Activated T-cell treated with anti-CD3 and anti-CD28 coated beads, Interleukin-2, amount 50 U/mL, for 4 hours (primary cell): ENCODE measurements at regions not wholly inside any gene's neighbourhood (a gene's known extent, or its start where the extent isn't known, plus 50 kb on each side); places are given as distances from the start of the nearest gene placed in this dataset.

ENCODE experiments used
- ATAC-seq, 2 donors: fragments of 200-7000 bp; cut with Tn5 transposase; one replicate each; pipeline ENCODE4 v1.10.0; 2021
- DNase-seq: peaks from one replicate; pipeline ENCODE4 v3.0.0-alpha.2; 2020
- H3K27me3 Mint-ChIP-seq: one replicate; pipeline ENCODE4 v1.8.0; 2021; ENCODE audit warnings: low read depth, mixed read lengths
- H3K36me3 Mint-ChIP-seq: one replicate; pipeline ENCODE4 v1.8.0; 2022; ENCODE audit warnings: mixed read lengths; ENCODE audit not compliant: insufficient read depth
- H3K4me1 Mint-ChIP-seq: one replicate; pipeline ENCODE4 v1.8.0; 2021; ENCODE audit warnings: low read depth, mixed read lengths
- H3K4me3 Mint-ChIP-seq: one replicate; pipeline ENCODE4 v1.8.0; 2021; ENCODE audit warnings: mild to moderate bottlenecking, moderate library complexity, mixed read lengths
- H3K9me3 Mint-ChIP-seq: one replicate; pipeline ENCODE4 v1.8.0; 2021; ENCODE audit warnings: mixed read lengths

GRCh38 chr6:91106083-91106482, 519.2 kb upstream of the MAP3K7 start:
- DNase-seq, result no peak
- Mint-ChIP-seq H3K9me3 (no peaks in the 10 kb centered on the region), H3K4me1 (no peaks in the 10 kb centered on the region), H3K4me3 (no peak overlapping the region), H3K27me3 (no peaks in the 10 kb centered on the region), H3K36me3 (no peaks in the 10 kb centered on the region)
- ATAC-seq, result no peak

GRCh38 chr6:91105532-91105931, 518.7 kb upstream of the MAP3K7 start:
- H3K4me3 Mint-ChIP-seq, result no peak overlapping the region
- no peaks in the 10 kb centered on the region for H3K27me3 Mint-ChIP-seq
- H3K9me3 Mint-ChIP-seq, result no peaks in the 10 kb centered on the region
- no peaks in the 10 kb centered on the region for H3K36me3 Mint-ChIP-seq
- DNase-seq (no peak), ATAC-seq (no peak)
- H3K4me1 Mint-ChIP-seq, result no peaks in the 10 kb centered on the region

- no peak overlapping the region for H3K4me3 Mint-ChIP-seq
- no peaks in the 10 kb centered on the region for H3K4me1 Mint-ChIP-seq
- DNase-seq (no peak), ATAC-seq (no peak)
- no peaks in the 10 kb centered on the region for H3K36me3 Mint-ChIP-seq
- no peaks in the 10 kb centered on the region for H3K9me3 Mint-ChIP-seq
- no peaks in the 10 kb centered on the region for H3K27me3 Mint-ChIP-seq
These were observed 512.6 kb upstream of the MAP3K7 start for GRCh38 chr6:91099479-91099878.

GRCh38 chr6:91098006-91098405, 511.1 kb upstream of the MAP3K7 start:
- no peaks in the 10 kb centered on the region for H3K27me3 Mint-ChIP-seq
- H3K9me3 Mint-ChIP-seq, result no peaks in the 10 kb centered on the region
- no peaks in the 10 kb centered on the region for H3K4me1 Mint-ChIP-seq
- H3K4me3 Mint-ChIP-seq, result no peak overlapping the region
- DNase-seq, result no peak
- ATAC-seq, result no peak
- H3K36me3 Mint-ChIP-seq, result no peaks in the 10 kb centered on the region

GRCh38 chr6:91097364-91097763, 510.5 kb upstream of the MAP3K7 start:
- Mint-ChIP-seq H3K4me1 (no peaks in the 10 kb centered on the region), H3K9me3 (no peaks in the 10 kb centered on the region), H3K4me3 (no peak overlapping the region), H3K36me3 (no peaks in the 10 kb centered on the region), H3K27me3 (no peaks in the 10 kb centered on the region)
- DNase-seq, result no peak
- no peak for ATAC-seq

- no peak overlapping the region for H3K4me3 Mint-ChIP-seq
- no peaks in the 10 kb centered on the region for H3K4me1 Mint-ChIP-seq
- H3K9me3 Mint-ChIP-seq, result no peaks in the 10 kb centered on the region
- no peak for ATAC-seq
- DNase-seq, result no peak
- no peaks in the 10 kb centered on the region for H3K36me3 Mint-ChIP-seq
- H3K27me3 Mint-ChIP-seq, result no peaks in the 10 kb centered on the region
These were observed 508.1 kb upstream of the MAP3K7 start for GRCh38 chr6:91094806-91095475.

DNA sequence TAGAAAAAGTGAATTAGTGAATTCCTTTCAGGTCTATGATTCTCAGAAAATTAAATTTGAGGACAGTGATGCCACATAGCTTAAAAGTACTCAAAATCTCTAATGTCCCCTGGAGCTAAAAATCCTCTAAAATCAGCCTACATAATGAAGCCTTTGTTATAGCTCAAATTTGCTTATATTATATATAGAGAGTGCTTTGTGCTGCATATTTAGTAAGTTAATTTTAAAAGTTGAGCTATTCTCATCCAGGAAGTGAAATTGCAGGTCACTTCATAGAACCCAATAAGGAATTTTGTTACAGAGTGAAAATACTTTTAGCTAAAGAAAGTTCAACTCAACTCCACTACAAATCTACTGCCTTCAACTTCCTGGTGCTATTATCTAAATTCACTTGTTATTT, 507.5 kb upstream of the MAP3K7 start:
- DNase-seq, result no peak

GRCh38 chr6:91088976-91089375, 502.1 kb upstream of the MAP3K7 start:
- no peak for DNase-seq
- Mint-ChIP-seq H3K4me1 (no peaks in the 10 kb centered on the region), H3K27me3 (no peaks in the 10 kb centered on the region), H3K4me3 (no peak overlapping the region), H3K9me3 (no peaks in the 10 kb centered on the region), H3K36me3 (no peaks in the 10 kb centered on the region)
- ATAC-seq, result no peak

More for the DNA sequence above, 507.5 kb upstream of the MAP3K7 start:
- Mint-ChIP-seq H3K4me3 (no peak overlapping the region), H3K27me3 (no peaks in the 10 kb centered on the region), H3K36me3 (no peaks in the 10 kb centered on the region), H3K4me1 (no peaks in the 10 kb centered on the region), H3K9me3 (no peaks in the 10 kb centered on the region)
- no peak for ATAC-seq

DNA sequence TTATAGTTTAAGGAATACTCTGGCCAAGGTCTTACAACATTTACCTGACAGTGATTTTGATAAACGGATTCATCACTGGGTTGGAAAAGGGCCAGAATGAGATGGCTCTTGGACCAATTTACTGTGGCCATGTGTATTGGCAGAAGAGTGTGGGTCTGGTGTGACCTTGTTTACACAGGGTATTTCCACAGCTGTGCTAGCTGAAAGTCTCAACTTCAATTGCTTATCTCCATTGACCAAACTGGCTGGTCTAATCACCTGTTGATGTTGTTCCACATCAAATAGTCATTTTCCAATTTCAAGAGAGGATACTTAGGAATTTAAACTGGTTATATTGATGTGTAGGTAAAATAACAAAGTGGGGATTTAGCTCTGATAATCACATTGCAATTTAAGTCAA, 501.6 kb upstream of the MAP3K7 start:
- Mint-ChIP-seq H3K4me3 (no peak overlapping the region), H3K9me3 (no peaks in the 10 kb centered on the region), H3K27me3 (no peaks in the 10 kb centered on the region), H3K36me3 (no peaks in the 10 kb centered on the region), H3K4me1 (no peaks in the 10 kb centered on the region)
- DNase-seq (no peak), ATAC-seq (no peak)

DNA sequence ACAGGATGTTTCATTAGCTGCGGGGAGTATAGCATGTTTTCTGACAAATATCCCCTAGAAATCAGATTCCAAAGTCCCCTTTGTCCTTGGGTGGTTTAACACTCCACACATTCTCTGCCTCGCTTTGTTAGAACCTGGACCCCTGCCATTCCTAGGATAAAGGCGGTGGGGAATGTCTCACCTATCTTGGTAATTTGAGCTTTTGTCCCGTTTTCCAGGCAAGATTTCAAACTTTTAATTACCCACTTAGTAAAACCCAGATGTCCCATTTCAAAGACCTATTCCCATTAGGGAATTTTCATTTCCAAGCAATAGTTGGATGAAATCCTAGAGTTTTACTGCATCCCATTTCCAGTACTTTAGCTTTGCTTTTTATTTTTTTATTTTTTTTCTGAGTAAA, 501.0 kb upstream of the MAP3K7 start:
- no peak for DNase-seq
- ATAC-seq, result no peak
- Mint-ChIP-seq H3K4me1 (no peaks in the 10 kb centered on the region), H3K36me3 (no peaks in the 10 kb centered on the region), H3K9me3 (no peaks in the 10 kb centered on the region), H3K27me3 (no peaks in the 10 kb centered on the region), H3K4me3 (no peak overlapping the region)

DNA sequence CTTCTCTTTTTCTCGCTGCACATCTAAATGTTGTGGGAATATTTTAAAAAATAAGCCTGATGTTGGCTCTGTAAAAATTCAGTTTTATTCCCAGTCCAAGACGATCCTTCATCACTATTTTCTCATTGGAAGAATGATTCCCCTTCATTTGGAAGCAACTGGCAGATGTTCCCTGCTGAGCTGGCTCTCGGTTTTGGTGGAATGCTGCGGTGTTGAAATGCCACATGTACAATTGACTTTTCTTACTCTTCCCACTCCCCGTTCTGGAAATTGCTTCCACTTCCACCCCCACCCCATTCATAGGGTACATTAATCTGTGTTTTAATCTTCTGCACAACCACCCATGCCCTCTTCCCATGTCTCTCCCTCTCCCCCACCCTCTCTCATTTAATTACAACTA, 496.3 kb upstream of the MAP3K7 start:
- Mint-ChIP-seq H3K9me3 (no peaks in the 10 kb centered on the region), H3K4me1 (no peaks in the 10 kb centered on the region), H3K27me3 (peaks cover 2% of the 10 kb centered on the region), H3K36me3 (no peaks in the 10 kb centered on the region), H3K4me3 (no peak overlapping the region)
- DNase-seq (no peak), ATAC-seq (no peak)

DNA sequence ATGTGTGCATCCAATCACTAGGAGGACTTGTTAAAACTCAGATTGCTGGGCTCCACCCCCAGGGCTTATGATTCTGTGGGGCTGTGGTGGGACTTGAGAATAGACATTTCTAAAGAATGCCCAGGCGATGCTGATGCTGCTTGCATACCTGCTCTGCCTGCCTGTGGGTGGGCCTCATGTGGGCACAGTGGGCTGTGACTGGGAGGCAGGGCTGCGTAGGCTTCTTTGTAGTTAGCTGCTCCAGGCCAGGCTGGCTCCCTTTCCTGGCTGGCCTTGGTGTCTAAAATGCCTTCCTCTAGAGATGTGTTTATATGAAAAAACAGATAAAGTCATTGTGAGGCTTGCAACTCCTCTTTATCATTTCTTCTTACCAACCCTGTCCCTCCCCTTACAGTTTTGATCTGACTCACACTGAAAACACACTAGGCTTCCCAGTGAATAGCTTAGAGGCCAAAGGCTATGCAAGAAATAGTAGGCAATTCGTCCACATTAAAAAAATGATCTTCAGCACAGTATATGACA, 495.5 kb upstream of the MAP3K7 start:
- DNase-seq (no peak), ATAC-seq (no peak)
- Mint-ChIP-seq H3K36me3 (no peaks in the 10 kb centered on the region), H3K4me1 (no peaks in the 10 kb centered on the region), H3K4me3 (no peak overlapping the region), H3K9me3 (no peaks in the 10 kb centered on the region), H3K27me3 (peaks cover 2% of the 10 kb centered on the region)

DNA sequence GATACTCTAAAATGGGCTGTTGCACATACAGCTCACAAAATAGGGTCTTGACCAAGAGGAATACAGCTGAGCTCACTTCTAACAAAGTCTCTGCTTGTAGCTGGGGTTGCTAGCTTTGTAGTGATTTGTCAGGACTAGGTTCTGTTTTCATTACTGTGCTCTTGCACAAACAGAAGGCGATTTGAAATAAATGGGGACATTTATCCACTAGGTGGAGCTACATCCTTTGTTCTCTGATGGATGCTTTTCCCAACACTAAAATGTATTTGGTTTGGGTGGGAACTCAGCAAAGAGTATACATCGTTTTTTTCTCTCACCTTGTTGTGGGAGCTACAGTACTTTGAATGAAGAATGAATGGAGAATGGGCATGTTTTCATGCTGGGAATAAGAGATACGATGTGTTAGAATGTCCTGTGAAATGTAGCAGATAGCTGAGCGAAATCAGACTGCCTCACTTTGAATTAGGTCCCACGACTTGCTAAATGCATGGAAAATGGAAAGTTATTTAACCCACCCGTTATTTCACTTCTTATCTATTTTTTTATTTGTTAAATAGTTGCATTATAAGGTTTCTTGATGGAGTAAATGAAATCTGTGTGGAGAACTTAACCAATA, 494.7 kb upstream of the MAP3K7 start:
- ATAC-seq (no peak), DNase-seq (no peak)
- Mint-ChIP-seq H3K4me1 (no peaks in the 10 kb centered on the region), H3K36me3 (no peaks in the 10 kb centered on the region), H3K9me3 (no peaks in the 10 kb centered on the region), H3K27me3 (peaks cover 2% of the 10 kb centered on the region), H3K4me3 (no peak overlapping the region)

DNA sequence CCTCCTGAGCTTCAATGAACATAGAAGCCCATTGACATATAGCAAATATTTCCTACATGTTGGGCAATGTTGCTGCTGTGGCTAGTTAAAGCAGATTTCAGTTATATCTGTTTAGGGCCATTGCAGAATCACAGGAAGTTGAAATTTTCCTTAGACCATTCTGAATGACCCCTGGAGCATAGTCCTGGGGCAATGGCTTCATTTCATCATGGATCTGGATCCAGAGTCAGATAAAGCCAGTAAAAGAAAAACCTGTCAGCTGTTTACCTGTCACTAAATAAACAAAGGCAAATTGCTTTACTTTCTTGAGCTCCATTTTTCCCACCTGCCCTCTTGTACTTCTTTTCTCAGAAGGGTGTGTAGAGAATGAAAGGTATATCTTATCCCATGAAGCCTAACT, 494.0 kb upstream of the MAP3K7 start:
- Mint-ChIP-seq H3K27me3 (peaks cover 2% of the 10 kb centered on the region), H3K4me3 (no peak overlapping the region), H3K36me3 (no peaks in the 10 kb centered on the region), H3K4me1 (no peaks in the 10 kb centered on the region), H3K9me3 (no peaks in the 10 kb centered on the region)
- DNase-seq (no peak), ATAC-seq (no peak)

GRCh38 chr6:91079969-91080368, 493.1 kb upstream of the MAP3K7 start:
- Mint-ChIP-seq H3K36me3 (no peaks in the 10 kb centered on the region), H3K9me3 (no peaks in the 10 kb centered on the region), H3K27me3 (peaks cover 2% of the 10 kb centered on the region), H3K4me3 (no peak overlapping the region), H3K4me1 (no peaks in the 10 kb centered on the region)
- no peak for ATAC-seq
- DNase-seq, result no peak
